Naive thymus-derived CD4-positive, alpha-beta T cell (primary cell): ENCODE measurements at regions not wholly inside any gene's neighbourhood (a gene's known extent, or its start where the extent isn't known, plus 50 kb on each side); places are given as distances from the start of the nearest gene placed in this dataset.

Experiments used
- ATAC-seq: fragments of 150-1000 bp; cut with Tn5 transposase; 2 replicates; pipeline ENCODE4 v1.10.0; 2021; ENCODE audit warnings: mild to moderate bottlenecking, moderate library complexity
- CTCF ChIA-PET: fragments of 350-600 bp; sonication (Branson Sonifier 250); formaldehyde crosslinking; loops from one replicate; lab custom pipeline; 2021; ENCODE audit warnings: antibody characterized with exemption; lab: Charles Lee
- POLR2A ChIA-PET: fragments of 350-600 bp; sonication (Branson Sonifier 250); formaldehyde crosslinking; loops from one replicate; lab custom pipeline; 2021; ENCODE audit warnings: antibody characterized with exemption, inconsistent platforms; lab: Charles Lee
- DNase-seq, 9 donors: peaks; one replicate each; pipeline versions ENCODE4 v3.0.0 to v3.0.0-alpha.2; 2020 to 2022; ENCODE audit warnings: mixed read lengths in 1 of 9
- H3K27ac ChIP-seq: one replicate; pipeline ENCODE4 v1.7.0; 2013; ENCODE audit warnings: mild to moderate bottlenecking, low read depth, low read length, moderate library complexity
- H3K27me3 ChIP-seq, 2 donors: one replicate each; pipeline ENCODE4 v1.7.0; 2013; ENCODE audit warnings: low read length in 2 of 2, mild to moderate bottlenecking in 2 of 2, moderate library complexity in 2 of 2; ENCODE audit not compliant: control insufficient read depth in 2 of 2, insufficient read depth in 2 of 2
- H3K36me3 ChIP-seq, 3 experiments: 1 replicate in 2 of 3; 2 replicates in 1 of 3; pipeline ENCODE4 v1.7.0; 2013; ENCODE audit warnings: low read length in 3 of 3, mild to moderate bottlenecking in 3 of 3, moderate library complexity in 1 of 3; ENCODE audit not compliant: insufficient read depth in 3 of 3, control insufficient read depth in 2 of 3
- H3K4me1 ChIP-seq, 2 donors: one replicate each; pipeline ENCODE4 v1.7.0; 2013; ENCODE audit warnings: low read length in 2 of 2, mild to moderate bottlenecking in 2 of 2, moderate library complexity in 1 of 2; ENCODE audit not compliant: control insufficient read depth in 2 of 2, insufficient read depth in 2 of 2
- H3K4me3 ChIP-seq: 2 replicates; pipeline ENCODE4 v1.7.0; 2013; ENCODE audit warnings: mild to moderate bottlenecking, low read length
- H3K9me3 ChIP-seq, 3 experiments: 1 replicate in 2 of 3; 2 replicates in 1 of 3; pipeline ENCODE4 v1.7.0; 2013; ENCODE audit warnings: low read length in 3 of 3; ENCODE audit not compliant: control insufficient read depth in 2 of 3
- H3K27ac Mint-ChIP-seq, 9 donors: one replicate each; pipeline ENCODE4 v1.8.0; 2020 to 2022; ENCODE audit warnings: mixed read lengths in 9 of 9, mild to moderate bottlenecking in 8 of 9, moderate library complexity in 5 of 9, inconsistent platforms in 2 of 9
- H3K27me3 Mint-ChIP-seq, 5 donors: one replicate each; pipeline ENCODE4 v1.8.0; 2021 to 2022; ENCODE audit warnings: mixed read lengths in 5 of 5, mild to moderate bottlenecking in 1 of 5
- H3K36me3 Mint-ChIP-seq, 5 donors: one replicate each; pipeline ENCODE4 v1.8.0; 2020 to 2022; ENCODE audit warnings: mixed read lengths in 5 of 5, mild to moderate bottlenecking in 3 of 5, inconsistent platforms in 1 of 5
- H3K4me1 Mint-ChIP-seq, 7 donors: one replicate each; pipeline ENCODE4 v1.8.0; 2020 to 2022; ENCODE audit warnings: mixed read lengths in 7 of 7, mild to moderate bottlenecking in 3 of 7, inconsistent platforms in 1 of 7
- H3K4me3 Mint-ChIP-seq, 10 donors: one replicate each; pipeline ENCODE4 v1.8.0; 2020 to 2022; ENCODE audit warnings: mild to moderate bottlenecking in 10 of 10, mixed read lengths in 10 of 10, moderate library complexity in 6 of 10, inconsistent platforms in 2 of 10
- H3K9me3 Mint-ChIP-seq, 11 donors: one replicate each; pipeline ENCODE4 v1.8.0; 2020 to 2022; ENCODE audit warnings: mixed read lengths in 11 of 11, mild to moderate bottlenecking in 4 of 11, inconsistent platforms in 1 of 11, moderate library complexity in 1 of 11
- intact Hi-C, 2 donors: fragments of 100-400 bp; cut with micrococcal nuclease; formaldehyde crosslinking; loops; one replicate each; pipeline ENCODE4 v1.15.1; 2023

DNA sequence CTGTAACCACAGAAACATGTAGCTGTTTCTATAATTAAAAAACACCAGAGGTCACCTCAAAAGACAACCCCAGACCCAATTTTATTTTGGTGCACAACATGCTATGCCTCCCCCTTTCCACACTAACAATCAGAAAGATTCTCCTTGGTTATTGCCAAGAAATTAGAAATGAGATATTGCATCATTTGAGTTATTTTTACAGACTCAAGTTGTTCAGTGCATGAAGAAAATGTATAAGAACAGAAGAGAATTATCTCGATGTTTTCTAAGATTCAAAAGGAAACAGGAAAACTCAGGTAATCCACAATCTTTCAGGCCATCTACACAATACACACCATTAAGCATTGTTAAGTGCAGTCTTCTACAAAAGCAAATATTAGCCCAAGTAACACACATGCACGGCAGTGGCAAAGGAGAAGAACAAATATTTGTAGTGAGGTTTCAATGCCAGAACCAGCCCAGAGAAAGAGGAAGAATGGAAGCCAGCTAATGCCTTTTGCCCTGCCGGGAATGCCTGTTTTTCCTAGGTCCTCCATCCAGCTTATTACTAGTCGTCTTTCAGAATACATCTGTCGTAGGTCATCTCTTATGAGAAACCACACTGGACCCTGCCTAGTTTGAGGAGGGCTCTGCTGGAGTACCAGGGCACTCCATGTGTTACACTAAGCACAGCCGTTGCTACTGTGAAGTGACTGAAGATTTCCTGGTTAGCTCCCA, 67.6 kb upstream of the C1GALT1 start:
- ATAC-seq: no peak
- Mint-ChIP-seq H3K36me3 (peaks cover 0 to 6% (median 0%) of the 10 kb centered on the region in 5 donors), H3K27ac (no peak overlapping the region), H3K4me3 (no peak overlapping the region), H3K4me1 (peaks cover 0 to 13% (median 5%) of the 10 kb centered on the region in 7 donors), H3K9me3 (peaks cover 0 to 8% (median 0%) of the 10 kb centered on the region in 11 donors), H3K27me3 (peaks cover 0 to 4% (median 0%) of the 10 kb centered on the region in 5 donors)
- Histone ChIP-seq H3K27me3 (no peaks in the 10 kb centered on the region), H3K27ac (no peak overlapping the region), H3K4me3 (no peak overlapping the region), H3K4me1 (no peaks in the 10 kb centered on the region), H3K36me3 (no peaks in the 10 kb centered on the region), H3K9me3 (no peaks in the 10 kb centered on the region)
- intact Hi-C loops: no loop called here
- ChIA-PET POLR2A (interaction anchor here (0.6 to 1.5 kb wide), 5 partner anchors 9 to 66 kb away, joined by 3 to 5 read pairs (median 3); no protein-coding TSS in a partner anchor), CTCF (interaction anchor here (1.2 to 1.5 kb wide), 3 partner anchors 9 to 67 kb away, joined by 3 to 4 read pairs (median 3); no protein-coding TSS in a partner anchor)
- DNase-seq: no peak

DNA sequence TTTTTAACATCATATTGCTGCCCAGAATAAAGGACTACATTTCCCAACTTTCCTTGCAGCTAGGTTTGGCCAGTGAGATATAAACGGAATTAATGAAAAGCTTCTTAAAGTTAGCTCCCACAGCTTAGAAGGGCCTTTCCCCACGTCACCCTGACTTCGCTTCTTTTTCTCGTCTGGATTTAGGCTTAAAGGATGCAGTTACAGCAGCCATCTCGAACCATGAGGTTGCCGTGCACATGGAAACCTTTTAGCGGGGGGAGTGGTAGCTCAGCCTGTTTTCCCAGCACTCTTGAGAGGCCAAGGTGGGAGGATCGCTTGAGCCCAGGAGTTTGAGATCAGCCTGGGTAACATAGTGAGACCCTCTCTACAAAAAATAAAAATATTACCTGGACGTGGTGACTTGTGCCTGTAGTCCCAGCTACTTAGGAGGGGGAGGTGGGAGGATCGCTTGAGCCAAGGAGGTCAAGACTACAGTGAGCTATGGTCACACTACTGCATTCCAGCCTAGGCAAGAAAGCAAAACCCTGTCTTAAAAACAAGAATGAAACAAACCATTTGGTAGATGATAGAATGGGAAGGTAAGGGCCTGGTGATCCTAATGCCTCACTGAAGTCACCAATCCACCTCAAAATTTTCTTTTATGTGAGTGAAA, 64.3 kb upstream of the C1GALT1 start:
- no peaks in the 10 kb centered on the region for H3K36me3 ChIP-seq
- H3K4me1 Mint-ChIP-seq: peaks cover 0 to 13% (median 5%) of the 10 kb centered on the region in 7 donors
- H3K27ac ChIP-seq: no peak overlapping the region
- POLR2A ChIA-PET: interaction anchor here (1.7 kb wide), 1 partner anchor 13 kb away, joined by 5 read pairs; no protein-coding TSS in a partner anchor
- CTCF ChIA-PET: no interaction called here
- H3K27me3 ChIP-seq: no peaks in the 10 kb centered on the region
- no peaks in the 10 kb centered on the region for H3K4me1 ChIP-seq
- H3K27me3 Mint-ChIP-seq: peaks cover 0 to 4% (median 0%) of the 10 kb centered on the region in 5 donors
- no peaks in the 10 kb centered on the region for H3K9me3 Mint-ChIP-seq
- intact Hi-C loops: no loop called here
- no peaks in the 10 kb centered on the region for H3K9me3 ChIP-seq
- no peak for DNase-seq
- no peak overlapping the region for H3K4me3 ChIP-seq
- H3K36me3 Mint-ChIP-seq: no peaks in the 10 kb centered on the region
- no peak overlapping the region for H3K4me3 Mint-ChIP-seq
- H3K27ac Mint-ChIP-seq: no peak overlapping the region
- ATAC-seq: no peak

DNA sequence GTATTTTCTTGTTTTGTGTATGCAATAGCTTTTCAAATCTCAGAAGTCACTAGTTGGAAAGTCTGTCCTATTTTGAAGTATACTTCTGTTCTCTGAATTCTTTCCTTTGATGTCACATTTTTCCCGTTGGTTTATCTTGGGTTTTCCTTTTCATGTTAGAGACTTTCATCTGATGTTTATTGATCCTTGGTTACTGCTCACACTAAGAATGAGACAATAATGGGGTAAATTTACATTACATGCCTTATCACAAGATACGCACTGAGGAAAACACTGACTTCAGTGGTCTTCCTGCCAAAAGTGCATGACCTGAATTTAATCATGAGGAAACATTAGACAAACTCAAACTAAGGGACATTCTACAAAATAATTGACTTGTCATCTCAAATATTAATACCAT, 63.5 kb upstream of the C1GALT1 start:
- no peak overlapping the region for H3K4me3 Mint-ChIP-seq

DNA sequence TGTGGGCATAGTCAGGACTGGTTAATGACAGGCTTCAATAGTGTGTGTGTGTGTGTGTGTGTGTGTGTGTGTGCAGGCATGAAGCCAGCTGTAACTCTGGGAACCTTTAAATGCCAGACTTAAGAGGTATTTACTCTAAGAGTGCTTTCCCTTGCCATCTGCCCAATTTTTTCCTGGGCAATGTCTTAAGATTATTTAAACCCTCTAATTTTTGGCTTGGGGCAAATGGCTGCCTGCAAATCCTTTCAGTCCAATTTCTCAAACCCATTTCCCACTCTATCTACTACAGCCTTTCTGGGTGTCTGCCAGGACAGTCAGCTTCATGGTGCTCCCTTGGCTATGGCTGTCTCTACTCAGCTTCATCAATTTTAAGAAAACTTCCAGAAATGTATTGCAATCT, 62.6 kb upstream of the C1GALT1 start:
- Mint-ChIP-seq H3K36me3 (no peaks in the 10 kb centered on the region), H3K4me3 (no peak overlapping the region), H3K27me3 (peaks cover 0 to 4% (median 0%) of the 10 kb centered on the region in 5 donors), H3K9me3 (peaks cover 0 to 2% (median 0%) of the 10 kb centered on the region in 11 donors), H3K4me1 (peaks cover 0 to 10% (median 2%) of the 10 kb centered on the region in 7 donors), H3K27ac (no peak overlapping the region)
- intact Hi-C loops: no loop called here
- ATAC-seq (no peak), DNase-seq (no peak)
- ChIA-PET POLR2A (interaction anchor here (0.6 to 1.5 kb wide), 2 partner anchors 47 to 62 kb away, joined by 3 to 5 read pairs; partner anchors contain the start of gene C1GALT1), CTCF (interaction anchor here (0.6 kb wide), 3 partner anchors 10 to 158 kb away, joined by 3 read pairs; no protein-coding TSS in a partner anchor)
- H3K36me3 ChIP-seq: no peaks in the 10 kb centered on the region
- no peaks in the 10 kb centered on the region for H3K4me1 ChIP-seq
- H3K27ac ChIP-seq: no peak overlapping the region
- no peak overlapping the region for H3K4me3 ChIP-seq
- no peaks in the 10 kb centered on the region for H3K27me3 ChIP-seq
- H3K9me3 ChIP-seq: no peaks in the 10 kb centered on the region

More for the DNA sequence above, 63.5 kb upstream of the C1GALT1 start:
- no peaks in the 10 kb centered on the region for H3K4me1 ChIP-seq
- Mint-ChIP-seq H3K27ac (no peak overlapping the region), H3K27me3 (peaks cover 0 to 4% (median 0%) of the 10 kb centered on the region in 5 donors), H3K9me3 (no peaks in the 10 kb centered on the region), H3K4me1 (peaks cover 0 to 13% (median 5%) of the 10 kb centered on the region in 7 donors), H3K36me3 (no peaks in the 10 kb centered on the region)
- ATAC-seq: no peak
- no peaks in the 10 kb centered on the region for H3K9me3 ChIP-seq
- intact Hi-C loops: no loop called here
- ChIA-PET POLR2A (interaction anchor here (1.7 kb wide), 1 partner anchor 13 kb away, joined by 5 read pairs; no protein-coding TSS in a partner anchor), CTCF (no interaction called here)
- no peak for DNase-seq
- H3K27me3 ChIP-seq: no peaks in the 10 kb centered on the region
- H3K27ac ChIP-seq: no peak overlapping the region
- H3K4me3 ChIP-seq: no peak overlapping the region
- H3K36me3 ChIP-seq: no peaks in the 10 kb centered on the region

DNA sequence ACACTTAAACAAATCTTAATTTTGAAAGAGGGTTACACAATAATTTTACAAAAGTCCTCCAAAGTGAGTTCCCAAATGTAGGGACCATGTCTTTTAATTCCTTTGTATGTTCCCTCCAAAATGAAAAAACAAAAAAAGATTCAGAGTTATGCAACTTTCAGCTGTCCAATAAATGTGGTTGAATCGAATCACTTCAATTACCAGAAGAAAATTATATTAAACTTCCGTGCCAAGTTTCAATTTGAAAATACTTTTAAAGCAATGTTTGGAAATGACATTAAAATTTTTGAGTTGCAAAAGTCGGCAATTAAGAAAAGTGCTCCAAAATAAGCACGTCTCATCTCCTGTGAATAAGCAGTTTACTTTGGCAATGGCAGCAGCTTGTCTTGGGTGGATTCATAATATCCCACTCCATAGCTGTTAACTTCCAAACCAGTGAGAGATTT, 60.3 kb upstream of the C1GALT1 start:
- H3K4me3 Mint-ChIP-seq: no peak overlapping the region
- POLR2A ChIA-PET: interaction anchor here (0.8 to 1.1 kb wide), 2 partner anchors 17 to 60 kb away, joined by 3 to 4 read pairs; partner anchors contain the start of gene C1GALT1
- ATAC-seq (no peak), DNase-seq (no peak)
- no peak overlapping the region for H3K4me3 ChIP-seq
- peaks cover 0 to 2% (median 0%) of the 10 kb centered on the region in 5 donors for H3K27me3 Mint-ChIP-seq
- no peak overlapping the region for H3K27ac Mint-ChIP-seq
- H3K27ac ChIP-seq: no peak overlapping the region
- no peaks in the 10 kb centered on the region for H3K36me3 ChIP-seq
- no peaks in the 10 kb centered on the region for H3K27me3 ChIP-seq
- H3K4me1 ChIP-seq: no peaks in the 10 kb centered on the region
- intact Hi-C loops: no loop called here
- no peaks in the 10 kb centered on the region for H3K36me3 Mint-ChIP-seq
- peaks cover 0 to 9% (median 0%) of the 10 kb centered on the region in 7 donors for H3K4me1 Mint-ChIP-seq
- H3K9me3 Mint-ChIP-seq: peaks cover 0 to 2% (median 0%) of the 10 kb centered on the region in 11 donors
- CTCF ChIA-PET: interaction anchor here (0.7 kb wide), 1 partner anchor 1174 kb away, joined by 3 read pairs; no protein-coding TSS in a partner anchor
- H3K9me3 ChIP-seq: no peaks in the 10 kb centered on the region

DNA sequence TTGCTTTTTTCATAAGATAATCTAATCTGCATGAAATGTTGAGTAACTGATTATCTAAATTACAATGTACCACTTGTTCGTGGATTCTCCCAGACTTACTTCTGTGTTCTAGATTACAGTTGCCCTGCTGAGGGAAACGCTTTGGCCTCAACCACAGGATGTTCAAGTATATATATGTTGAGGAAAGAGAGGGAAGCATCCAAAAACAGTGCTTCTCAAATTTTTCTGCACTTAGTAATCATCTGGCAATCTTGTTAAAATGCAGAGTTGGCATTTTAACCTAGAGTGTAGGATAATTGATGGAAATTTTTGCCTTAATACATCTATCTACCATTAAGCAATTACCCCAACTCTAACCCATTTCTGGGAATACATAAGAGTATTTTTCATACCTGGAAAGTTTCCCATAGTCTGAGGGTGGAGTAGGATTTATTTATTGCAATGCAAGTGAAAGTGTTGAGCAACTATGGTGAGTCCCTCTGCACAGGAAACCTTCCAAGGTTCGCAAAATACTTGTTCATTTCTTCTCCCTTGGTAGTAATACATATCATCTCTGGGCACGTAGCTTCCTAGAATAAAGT, 59.6 kb upstream of the C1GALT1 start:
- ATAC-seq: no peak
- Histone ChIP-seq H3K9me3 (no peaks in the 10 kb centered on the region), H3K36me3 (no peaks in the 10 kb centered on the region), H3K27ac (no peak overlapping the region), H3K27me3 (no peaks in the 10 kb centered on the region), H3K4me1 (no peaks in the 10 kb centered on the region), H3K4me3 (no peak overlapping the region)
- Mint-ChIP-seq H3K36me3 (no peaks in the 10 kb centered on the region), H3K4me3 (no peak overlapping the region), H3K27ac (no peak overlapping the region), H3K9me3 (peaks cover 0 to 2% (median 0%) of the 10 kb centered on the region in 11 donors), H3K27me3 (peaks cover 0 to 2% (median 0%) of the 10 kb centered on the region in 5 donors), H3K4me1 (peaks cover 0 to 9% (median 3%) of the 10 kb centered on the region in 7 donors)
- DNase-seq: no peak
- CTCF ChIA-PET: no interaction called here
- POLR2A ChIA-PET: interaction anchor here (0.8 to 1.1 kb wide), 2 partner anchors 17 to 59 kb away, joined by 3 to 4 read pairs; partner anchors contain the start of gene C1GALT1
- intact Hi-C loops: no loop called here
